ENCODE measurements at regions not wholly inside any gene's neighbourhood (a gene's known extent, or its start where the extent isn't known, plus 50 kb on each side); places are given as distances from the start of the nearest gene placed in this dataset.

GRCh38 chr22:47783433-47784366 lies 1021.2 kb downstream of the TBC1D22A start:
- H3K27ac ChIP-seq (ENCODE audit: extremely low read depth, low read depth, low read length): no peak overlapping the region
- no peak overlapping the region for H3K4me3 ChIP-seq (ENCODE audit: low read depth, low read length)
- no peaks in the 10 kb centered on the region for H3K4me1 ChIP-seq (ENCODE audit: control insufficient read depth, insufficient read depth, low read length)
- H3K9me3 ChIP-seq (ENCODE audit: control insufficient read depth, insufficient read depth, low read depth, low read length): no peaks in the 10 kb centered on the region
- CTCF ChIA-PET: no interaction called here
- POLR2A ChIA-PET: no interaction called here
- H3K36me3 ChIP-seq (ENCODE audit: control insufficient read depth in 2 of 2, insufficient read depth in 1 of 2, low read length in 2 of 2): no peaks in the 10 kb centered on the region
- TF ChIP-seq ZBTB11 (tag by site-specific recombination; conservative IDR thresholded peaks at IDR 0.05; ENCODE audit: low read depth) (no peak), WT1 (tag by site-specific recombination; IDR thresholded peaks at IDR 0.05) (no peak), ZNF837 (tag by site-specific recombination; IDR thresholded peaks at IDR 0.05) (no peak), SP3 (tag by site-specific recombination; IDR thresholded peaks at IDR 0.05) (no peak), ZNF777 (tag by site-specific recombination; IDR thresholded peaks at IDR 0.05; ENCODE audit: borderline replicate concordance) (no peak), PRDM2 (tag by site-specific recombination; IDR thresholded peaks at IDR 0.05; ENCODE audit: borderline replicate concordance) (no peak), PRDM6 (tag by site-specific recombination; IDR thresholded peaks at IDR 0.05) (no peak), ZNF248 (tag by site-specific recombination; IDR thresholded peaks at IDR 0.05) (no peak), ZNF362 (tag by site-specific recombination; IDR thresholded peaks at IDR 0.05) (no peak), ZNF843 (tag by site-specific recombination; IDR thresholded peaks at IDR 0.05) (no peak), KLF17 (tag by site-specific recombination; IDR thresholded peaks at IDR 0.05) (no peak), TCF7L2 (IDR thresholded peaks at IDR 0.05; ENCODE audit: borderline replicate concordance, low read depth, low read length) (no peak), ZNF211 (tag by site-specific recombination; IDR thresholded peaks at IDR 0.05; ENCODE audit: low read depth) (no peak)
- TF ChIP-seq, protein P1, sequence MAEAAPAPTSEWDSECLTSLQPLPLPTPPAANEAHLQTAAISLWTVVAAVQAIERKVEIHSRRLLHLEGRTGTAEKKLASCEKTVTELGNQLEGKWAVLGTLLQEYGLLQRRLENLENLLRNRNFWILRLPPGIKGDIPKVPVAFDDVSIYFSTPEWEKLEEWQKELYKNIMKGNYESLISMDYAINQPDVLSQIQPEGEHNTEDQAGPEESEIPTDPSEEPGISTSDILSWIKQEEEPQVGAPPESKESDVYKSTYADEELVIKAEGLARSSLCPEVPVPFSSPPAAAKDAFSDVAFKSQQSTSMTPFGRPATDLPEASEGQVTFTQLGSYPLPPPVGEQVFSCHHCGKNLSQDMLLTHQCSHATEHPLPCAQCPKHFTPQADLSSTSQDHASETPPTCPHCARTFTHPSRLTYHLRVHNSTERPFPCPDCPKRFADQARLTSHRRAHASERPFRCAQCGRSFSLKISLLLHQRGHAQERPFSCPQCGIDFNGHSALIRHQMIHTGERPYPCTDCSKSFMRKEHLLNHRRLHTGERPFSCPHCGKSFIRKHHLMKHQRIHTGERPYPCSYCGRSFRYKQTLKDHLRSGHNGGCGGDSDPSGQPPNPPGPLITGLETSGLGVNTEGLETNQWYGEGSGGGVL (tag by site-specific recombination; IDR thresholded peaks at IDR 0.05): no peak
- TF ChIP-seq, protein P2, sequence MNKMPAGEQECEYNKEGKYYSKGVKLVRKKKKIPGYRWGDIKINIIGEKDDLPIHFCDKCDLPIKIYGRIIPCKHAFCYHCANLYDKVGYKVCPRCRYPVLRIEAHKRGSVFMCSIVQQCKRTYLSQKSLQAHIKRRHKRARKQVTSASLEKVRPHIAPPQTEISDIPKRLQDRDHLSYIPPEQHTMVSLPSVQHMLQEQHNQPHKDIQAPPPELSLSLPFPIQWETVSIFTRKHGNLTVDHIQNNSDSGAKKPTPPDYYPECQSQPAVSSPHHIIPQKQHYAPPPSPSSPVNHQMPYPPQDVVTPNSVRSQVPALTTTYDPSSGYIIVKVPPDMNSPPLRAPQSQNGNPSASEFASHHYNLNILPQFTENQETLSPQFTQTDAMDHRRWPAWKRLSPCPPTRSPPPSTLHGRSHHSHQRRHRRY (tag by site-specific recombination; IDR thresholded peaks at IDR 0.05): no peak
- TF ChIP-seq, protein P3, sequence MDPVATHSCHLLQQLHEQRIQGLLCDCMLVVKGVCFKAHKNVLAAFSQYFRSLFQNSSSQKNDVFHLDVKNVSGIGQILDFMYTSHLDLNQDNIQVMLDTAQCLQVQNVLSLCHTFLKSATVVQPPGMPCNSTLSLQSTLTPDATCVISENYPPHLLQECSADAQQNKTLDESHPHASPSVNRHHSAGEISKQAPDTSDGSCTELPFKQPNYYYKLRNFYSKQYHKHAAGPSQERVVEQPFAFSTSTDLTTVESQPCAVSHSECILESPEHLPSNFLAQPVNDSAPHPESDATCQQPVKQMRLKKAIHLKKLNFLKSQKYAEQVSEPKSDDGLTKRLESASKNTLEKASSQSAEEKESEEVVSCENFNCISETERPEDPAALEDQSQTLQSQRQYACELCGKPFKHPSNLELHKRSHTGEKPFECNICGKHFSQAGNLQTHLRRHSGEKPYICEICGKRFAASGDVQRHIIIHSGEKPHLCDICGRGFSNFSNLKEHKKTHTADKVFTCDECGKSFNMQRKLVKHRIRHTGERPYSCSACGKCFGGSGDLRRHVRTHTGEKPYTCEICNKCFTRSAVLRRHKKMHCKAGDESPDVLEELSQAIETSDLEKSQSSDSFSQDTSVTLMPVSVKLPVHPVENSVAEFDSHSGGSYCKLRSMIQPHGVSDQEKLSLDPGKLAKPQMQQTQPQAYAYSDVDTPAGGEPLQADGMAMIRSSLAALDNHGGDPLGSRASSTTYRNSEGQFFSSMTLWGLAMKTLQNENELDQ (tag by site-specific recombination; IDR thresholded peaks at IDR 0.05; ENCODE audit: low read depth): no peak
